GM12878 (cell line): ENCODE measurements at regions not wholly inside any gene's neighbourhood (a gene's known extent, or its start where the extent isn't known, plus 50 kb on each side); places are given as distances from the start of the nearest gene placed in this dataset.

Experiments
- ATAC-seq: fragments of 200-7000 bp; cut with Tn5 transposase; 3 replicates; pipeline ENCODE4 v1.9.1; 2020; ENCODE audit warnings: mild to moderate bottlenecking, moderate library complexity
- BruUV-seq: library from RNA; stranded (reverse); fragments of 400-500 nt; replicated peaks from 2 replicates; lab custom pipeline; 2021; lab: Mats Ljungman, UMichigan
- CTCF ChIA-PET: fragments of 300-600 bp; sonication (Branson Sonifier 250); formaldehyde crosslinking; extraction: SDS; loops from one replicate; lab custom pipeline; 2021; ENCODE audit warnings: inconsistent platforms; lab: Yijun Ruan, JAX
- POLR2A ChIA-PET: fragments of 350-600 bp; formaldehyde crosslinking; extraction: SDS; loops from one replicate; lab custom pipeline; 2021; ENCODE audit warnings: inconsistent platforms; lab: Charles Lee
- RAD21 ChIA-PET: fragments of 300-600 bp; sonication (Branson Sonifier 250); formaldehyde crosslinking; loops from one replicate; lab custom pipeline; 2023; ENCODE audit warnings: antibody characterized with exemption; ENCODE audit not compliant: unreplicated experiment; lab: Charles Lee
- SMC1A ChIA-PET: fragments of 300-600 bp; sonication (Branson Sonifier 250); formaldehyde crosslinking; loops from one replicate; lab custom pipeline; 2023; ENCODE audit not compliant: unreplicated experiment, uncharacterized antibody; lab: Charles Lee
- DNase-seq: peaks from one replicate; pipeline ENCODE4 v3.0.0-alpha.2; 2011; ENCODE audit warnings: low read depth, low spot score
- FAIRE-seq: peaks from 3 replicates; lab custom pipeline; 2011; peaks lifted over from hg19 to GRCh38; lab: Jason Lieb, UNC
- H2AFZ ChIP-seq: 2 replicates; pipeline ENCODE4 v1.6.0; 2011; ENCODE audit warnings: low read depth, low read length, control low read depth; ENCODE audit not compliant: control insufficient read depth
- H3K27ac ChIP-seq: 2 replicates; pipeline ENCODE4 v1.5.1; 2011; ENCODE audit warnings: control low read depth; ENCODE audit not compliant: control insufficient read depth, insufficient read depth
- H3K27me3 ChIP-seq, 2 experiments: replicated peaks in 1 of 2; 2 replicates each; pipeline versions ENCODE4 v1.6.0 to v1.6.1; 2011; ENCODE audit warnings: low read length in 1 of 2; ENCODE audit not compliant: control insufficient read depth in 2 of 2, insufficient read depth in 2 of 2
- H3K36me3 ChIP-seq, 2 experiments: 2 replicates each; pipeline ENCODE4 v1.5.1; 2011; ENCODE audit warnings: low read length in 1 of 2; ENCODE audit not compliant: control insufficient read depth in 2 of 2, insufficient read depth in 2 of 2
- H3K4me1 ChIP-seq: 2 replicates; pipeline ENCODE4 v1.6.1; 2011; ENCODE audit warnings: mild to moderate bottlenecking, low read length, moderate library complexity, mixed read lengths; ENCODE audit not compliant: control insufficient read depth, insufficient read depth
- H3K4me2 ChIP-seq: 2 replicates; pipeline ENCODE4 v1.6.0; 2011; ENCODE audit warnings: control low read depth; ENCODE audit not compliant: control insufficient read depth, insufficient read depth
- H3K4me3 ChIP-seq: fragments of 200-600 bp; sonication (generic); 2 replicates; pipeline ENCODE4 v1.5.1; 2016
- H3K79me2 ChIP-seq: 2 replicates; pipeline ENCODE4 v1.6.0; 2011; ENCODE audit warnings: low read length; ENCODE audit not compliant: control insufficient read depth, insufficient read depth
- H3K9ac ChIP-seq: 2 replicates; pipeline ENCODE4 v1.8.0; 2011; ENCODE audit warnings: low read length, control low read depth, mixed read lengths; ENCODE audit not compliant: control insufficient read depth, insufficient read depth
- H3K9me3 ChIP-seq: replicated peaks from 3 replicates; pipeline ENCODE4 v1.5.1; 2011; ENCODE audit warnings: mild to moderate bottlenecking, low read length; ENCODE audit not compliant: control insufficient read depth, insufficient read depth
- H4K20me1 ChIP-seq: 2 replicates; pipeline ENCODE4 v1.6.0; 2011; ENCODE audit not compliant: control insufficient read depth, insufficient read depth
- BCLAF1 ChIP-seq: fragments of 450-650 bp; IDR thresholded peaks from 2 replicates; pipeline ENCODE4 v1.6.1; 2017; ENCODE audit warnings: antibody characterized with exemption, mild to moderate bottlenecking, moderate library complexity
- BHLHE40 ChIP-seq, 2 experiments: fragments of 450-650 bp in 1 of 2; IDR thresholded peaks; 2 replicates each; pipeline ENCODE4 v1.6.1; 2011 to 2017; ENCODE audit warnings: low read depth in 2 of 2, borderline replicate concordance in 1 of 2, improper control_type of control experiment in 1 of 2, low read length in 1 of 2, mild to moderate bottlenecking in 1 of 2
- IRF4 ChIP-seq: IDR thresholded peaks from 2 replicates; pipeline ENCODE4 v1.6.1; 2011; ENCODE audit warnings: low read depth, low read length
- LARP7 ChIP-seq: fragments of 450-650 bp; IDR thresholded peaks from 2 replicates; pipeline ENCODE4 v1.6.1; 2017; ENCODE audit warnings: mild to moderate bottlenecking
- MEF2A ChIP-seq: IDR thresholded peaks from 2 replicates; pipeline ENCODE4 v1.6.1; 2011; ENCODE audit warnings: low read depth, mild to moderate bottlenecking, low read length, moderate library complexity; ENCODE audit not compliant: insufficient read depth
- MYC ChIP-seq: IDR thresholded peaks from 2 replicates; pipeline ENCODE4 v1.6.1; 2011; ENCODE audit warnings: mild to moderate bottlenecking, low read length, moderate library complexity, inconsistent platforms; ENCODE audit not compliant: insufficient read depth, insufficient replicate concordance, insufficient read length, severe bottlenecking
- NRF1 ChIP-seq: conservative IDR thresholded peaks from 2 replicates; pipeline ENCODE4 v1.6.1; 2011; ENCODE audit warnings: mild to moderate bottlenecking, low read depth, low read length, improper control_type of control experiment
- PAX5 ChIP-seq: IDR thresholded peaks from 2 replicates; pipeline ENCODE4 v1.6.1; 2011; ENCODE audit warnings: low read depth, low read length, borderline replicate concordance
- POU2F2 ChIP-seq: IDR thresholded peaks from 3 replicates; pipeline ENCODE4 v1.6.1; 2011; ENCODE audit warnings: low read depth, mild to moderate bottlenecking, low read length, borderline replicate concordance
- SIX5 ChIP-seq: IDR thresholded peaks from 2 replicates; pipeline ENCODE4 v1.6.1; 2011; ENCODE audit warnings: mild to moderate bottlenecking, low read depth, low read length, moderate library complexity; ENCODE audit not compliant: severe bottlenecking
- SMAD5 ChIP-seq: IDR thresholded peaks from 2 replicates; pipeline ENCODE4 v1.6.1; 2016; ENCODE audit warnings: antibody characterized with exemption, low read depth
- STAT3 ChIP-seq: IDR thresholded peaks from 2 replicates; pipeline ENCODE4 v1.6.1; 2011; ENCODE audit warnings: low read depth, low read length, improper control_type of control experiment
- SUZ12 ChIP-seq: fragments of 200-600 bp; sonication (generic); IDR thresholded peaks from one replicate; pipeline ENCODE4 v1.6.1; 2018; ENCODE audit warnings: antibody characterized with exemption, mild to moderate bottlenecking; ENCODE audit not compliant: unreplicated experiment
- WGBS: methylation state at CpG from one replicate; pipeline ENCODE4 v1.1.6; 2016; ENCODE audit warnings: low lambda C conversion rate; ENCODE audit not compliant: insufficient replicate concordance, insufficient coverage; ENCODE audit errors: missing lambda C conversion rate; 5-methylcytosine and 5-hydroxymethylcytosine counted together
- in situ Hi-C: fragments of 300-500 bp; cut with MboI; formaldehyde crosslinking; loops from 9 replicates; pipeline ENCODE4 v1.14.3; 2018; ENCODE audit warnings: mixed read lengths
- intact Hi-C: fragments of 100-400 bp; cut with micrococcal nuclease; formaldehyde crosslinking; loops from one replicate; pipeline ENCODE4 v1.14.2; 2022; ENCODE audit not compliant: unreplicated experiment
- TF ChIP-seq, protein P1 (sequence below): fragments of 450-650 bp; IDR thresholded peaks from 2 replicates; pipeline ENCODE4 v1.6.1; 2016; ENCODE audit warnings: mild to moderate bottlenecking
- TF ChIP-seq, protein P2 (sequence below), 3 experiments: IDR thresholded peaks in 2 of 3; conservative IDR thresholded peaks in 1 of 3; 2 replicates each; pipeline ENCODE4 v1.5.1; 2011; ENCODE audit warnings: low read depth in 3 of 3, low read length in 3 of 3, mild to moderate bottlenecking in 3 of 3, control low read depth in 2 of 3, moderate library complexity in 2 of 3, inconsistent platforms in 1 of 3, mixed read lengths in 1 of 3; ENCODE audit not compliant: control insufficient read depth in 2 of 3, insufficient read depth in 1 of 3; ENCODE audit errors: extremely low read depth in 1 of 3
- TF ChIP-seq, protein P3 (sequence below): fragments of 450-650 bp; IDR thresholded peaks from 2 replicates; pipeline ENCODE4 v1.6.1; 2018; ENCODE audit warnings: mild to moderate bottlenecking, low read depth, moderate library complexity; ENCODE audit not compliant: partially characterized antibody

DNA sequence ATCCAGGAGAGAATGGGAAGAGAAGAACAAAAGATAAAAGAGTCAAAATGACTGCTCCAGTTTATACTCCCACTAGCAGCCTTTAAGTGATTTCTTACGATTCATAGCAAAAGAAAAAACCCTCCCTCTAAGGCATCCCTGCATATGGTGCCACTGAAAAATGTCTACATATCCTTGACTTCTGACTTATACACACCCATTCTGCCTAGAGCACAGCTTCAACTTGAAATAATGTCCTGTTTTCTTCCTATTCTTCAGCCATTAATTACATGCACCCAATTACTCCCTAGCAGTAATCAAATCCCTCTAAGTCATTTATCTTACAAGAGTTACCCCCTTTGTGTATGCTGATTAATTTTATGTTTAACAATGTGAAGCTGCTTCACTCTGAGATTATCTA lies 393.5 kb downstream of the HTR7 start (continued):
- TF ChIP-seq, protein P1, sequence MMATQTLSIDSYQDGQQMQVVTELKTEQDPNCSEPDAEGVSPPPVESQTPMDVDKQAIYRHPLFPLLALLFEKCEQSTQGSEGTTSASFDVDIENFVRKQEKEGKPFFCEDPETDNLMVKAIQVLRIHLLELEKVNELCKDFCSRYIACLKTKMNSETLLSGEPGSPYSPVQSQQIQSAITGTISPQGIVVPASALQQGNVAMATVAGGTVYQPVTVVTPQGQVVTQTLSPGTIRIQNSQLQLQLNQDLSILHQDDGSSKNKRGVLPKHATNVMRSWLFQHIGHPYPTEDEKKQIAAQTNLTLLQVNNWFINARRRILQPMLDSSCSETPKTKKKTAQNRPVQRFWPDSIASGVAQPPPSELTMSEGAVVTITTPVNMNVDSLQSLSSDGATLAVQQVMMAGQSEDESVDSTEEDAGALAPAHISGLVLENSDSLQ = no peak
- no peak for TF ChIP-seq PAX5
- no peak for TF ChIP-seq STAT3
- no peak for TF ChIP-seq MEF2A
- TF ChIP-seq SIX5 = no peak
- TF ChIP-seq POU2F2 = no peak
- TF ChIP-seq, protein P2, sequence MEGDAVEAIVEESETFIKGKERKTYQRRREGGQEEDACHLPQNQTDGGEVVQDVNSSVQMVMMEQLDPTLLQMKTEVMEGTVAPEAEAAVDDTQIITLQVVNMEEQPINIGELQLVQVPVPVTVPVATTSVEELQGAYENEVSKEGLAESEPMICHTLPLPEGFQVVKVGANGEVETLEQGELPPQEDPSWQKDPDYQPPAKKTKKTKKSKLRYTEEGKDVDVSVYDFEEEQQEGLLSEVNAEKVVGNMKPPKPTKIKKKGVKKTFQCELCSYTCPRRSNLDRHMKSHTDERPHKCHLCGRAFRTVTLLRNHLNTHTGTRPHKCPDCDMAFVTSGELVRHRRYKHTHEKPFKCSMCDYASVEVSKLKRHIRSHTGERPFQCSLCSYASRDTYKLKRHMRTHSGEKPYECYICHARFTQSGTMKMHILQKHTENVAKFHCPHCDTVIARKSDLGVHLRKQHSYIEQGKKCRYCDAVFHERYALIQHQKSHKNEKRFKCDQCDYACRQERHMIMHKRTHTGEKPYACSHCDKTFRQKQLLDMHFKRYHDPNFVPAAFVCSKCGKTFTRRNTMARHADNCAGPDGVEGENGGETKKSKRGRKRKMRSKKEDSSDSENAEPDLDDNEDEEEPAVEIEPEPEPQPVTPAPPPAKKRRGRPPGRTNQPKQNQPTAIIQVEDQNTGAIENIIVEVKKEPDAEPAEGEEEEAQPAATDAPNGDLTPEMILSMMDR (IDR thresholded peaks at IDR 0.05 in 2 of 3, conservative IDR thresholded peaks at IDR 0.05 in 1 of 3; ENCODE audit: control insufficient read depth in 2 of 3, extremely low read depth in 1 of 3, insufficient read depth in 1 of 3, low read depth in 3 of 3, low read length in 3 of 3) = no peak
- no peak for TF ChIP-seq SUZ12
- TF ChIP-seq MYC = no peak
- TF ChIP-seq, all 136 proteins: peak for 0

DNA sequence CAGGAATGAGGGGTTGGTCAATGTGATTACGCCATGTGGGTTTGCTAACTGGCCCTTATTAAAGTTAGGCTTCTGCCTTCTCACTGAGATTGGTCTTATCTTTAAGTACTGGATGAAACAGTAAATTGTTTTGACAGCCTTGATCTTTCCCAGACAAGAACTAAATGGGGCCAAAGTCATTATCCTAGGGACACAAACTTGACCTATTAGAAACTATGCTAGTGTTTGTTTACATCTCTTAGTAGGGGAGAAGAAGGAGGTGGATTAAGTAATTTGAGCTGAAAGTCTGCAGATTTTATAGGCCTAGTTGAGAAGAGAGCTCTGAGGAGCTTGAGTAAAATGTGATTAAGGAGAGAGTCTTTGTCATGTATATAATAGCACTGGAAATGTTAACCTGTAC lies 386.9 kb downstream of the HTR7 start:
- no peaks in the 10 kb centered on the region for H3K9me3 ChIP-seq
- BruUV-seq = no TSS peak
- no peak overlapping the region for H2AFZ ChIP-seq
- SMC1A ChIA-PET = no interaction called here
- ATAC-seq (no peak), DNase-seq (no peak), FAIRE-seq (no peak)
- WGBS = 7% methylated on average over 1 of the region's 1 CpG
- no peaks in the 10 kb centered on the region; a peak in 1 of 4 replicates for H3K27me3 ChIP-seq
- H3K4me1 ChIP-seq = no peaks in the 10 kb centered on the region
- no peak overlapping the region for H3K27ac ChIP-seq
- no peak overlapping the region for H3K4me2 ChIP-seq
- RAD21 ChIA-PET = no interaction called here
- H3K79me2 ChIP-seq = no peaks in the 10 kb centered on the region
- CTCF ChIA-PET = no interaction called here
- H4K20me1 ChIP-seq = no peaks in the 10 kb centered on the region
- no peaks in the 10 kb centered on the region for H3K36me3 ChIP-seq
- in situ Hi-C loops = no loop called here
- no peak overlapping the region for H3K9ac ChIP-seq
- intact Hi-C loops = no loop called here
- POLR2A ChIA-PET = no interaction called here
- no peak overlapping the region for H3K4me3 ChIP-seq
- no peak for TF ChIP-seq LARP7
- no peak for TF ChIP-seq SMAD5
- no peak for TF ChIP-seq IRF4
- TF ChIP-seq BHLHE40 (IDR thresholded peaks at IDR 0.05; ENCODE audit: borderline replicate concordance in 1 of 2, low read depth in 2 of 2, low read length in 1 of 2) = no peak
- TF ChIP-seq, protein P3, sequence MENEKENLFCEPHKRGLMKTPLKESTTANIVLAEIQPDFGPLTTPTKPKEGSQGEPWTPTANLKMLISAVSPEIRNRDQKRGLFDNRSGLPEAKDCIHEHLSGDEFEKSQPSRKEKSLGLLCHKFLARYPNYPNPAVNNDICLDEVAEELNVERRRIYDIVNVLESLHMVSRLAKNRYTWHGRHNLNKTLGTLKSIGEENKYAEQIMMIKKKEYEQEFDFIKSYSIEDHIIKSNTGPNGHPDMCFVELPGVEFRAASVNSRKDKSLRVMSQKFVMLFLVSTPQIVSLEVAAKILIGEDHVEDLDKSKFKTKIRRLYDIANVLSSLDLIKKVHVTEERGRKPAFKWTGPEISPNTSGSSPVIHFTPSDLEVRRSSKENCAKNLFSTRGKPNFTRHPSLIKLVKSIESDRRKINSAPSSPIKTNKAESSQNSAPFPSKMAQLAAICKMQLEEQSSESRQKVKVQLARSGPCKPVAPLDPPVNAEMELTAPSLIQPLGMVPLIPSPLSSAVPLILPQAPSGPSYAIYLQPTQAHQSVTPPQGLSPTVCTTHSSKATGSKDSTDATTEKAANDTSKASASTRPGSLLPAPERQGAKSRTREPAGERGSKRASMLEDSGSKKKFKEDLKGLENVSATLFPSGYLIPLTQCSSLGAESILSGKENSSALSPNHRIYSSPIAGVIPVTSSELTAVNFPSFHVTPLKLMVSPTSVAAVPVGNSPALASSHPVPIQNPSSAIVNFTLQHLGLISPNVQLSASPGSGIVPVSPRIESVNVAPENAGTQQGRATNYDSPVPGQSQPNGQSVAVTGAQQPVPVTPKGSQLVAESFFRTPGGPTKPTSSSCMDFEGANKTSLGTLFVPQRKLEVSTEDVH = no peak
- TF ChIP-seq BCLAF1 = no peak
- no peak for TF ChIP-seq NRF1
